ENCODE measurements at regions not wholly inside any gene's neighbourhood (a gene's known extent, or its start where the extent isn't known, plus 50 kb on each side); places are given as distances from the start of the nearest gene placed in this dataset.

DNA sequence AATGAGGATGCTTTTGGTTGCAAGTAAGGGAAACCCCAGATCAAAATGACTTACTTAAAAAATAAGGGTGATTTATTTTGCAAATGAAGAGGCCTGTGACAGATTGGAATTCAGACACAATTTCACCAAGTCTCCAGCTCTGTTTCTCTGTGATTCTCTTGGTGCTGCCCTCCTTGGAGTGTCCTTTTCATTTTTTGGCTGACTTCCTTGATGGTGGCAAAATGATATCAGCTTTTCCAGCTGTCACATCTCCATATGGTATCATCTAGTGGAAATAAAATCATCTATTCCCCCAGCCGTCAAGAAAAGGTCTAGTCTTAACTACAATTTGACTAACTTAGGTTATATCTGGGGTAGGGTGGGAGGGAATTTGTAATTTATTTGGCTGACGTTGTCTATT, 68.5 kb upstream of the SLC25A26 start:
- no peak for TF ChIP-seq POLR2A (IDR thresholded peaks at IDR 0.05)
- TF ChIP-seq, protein P1, sequence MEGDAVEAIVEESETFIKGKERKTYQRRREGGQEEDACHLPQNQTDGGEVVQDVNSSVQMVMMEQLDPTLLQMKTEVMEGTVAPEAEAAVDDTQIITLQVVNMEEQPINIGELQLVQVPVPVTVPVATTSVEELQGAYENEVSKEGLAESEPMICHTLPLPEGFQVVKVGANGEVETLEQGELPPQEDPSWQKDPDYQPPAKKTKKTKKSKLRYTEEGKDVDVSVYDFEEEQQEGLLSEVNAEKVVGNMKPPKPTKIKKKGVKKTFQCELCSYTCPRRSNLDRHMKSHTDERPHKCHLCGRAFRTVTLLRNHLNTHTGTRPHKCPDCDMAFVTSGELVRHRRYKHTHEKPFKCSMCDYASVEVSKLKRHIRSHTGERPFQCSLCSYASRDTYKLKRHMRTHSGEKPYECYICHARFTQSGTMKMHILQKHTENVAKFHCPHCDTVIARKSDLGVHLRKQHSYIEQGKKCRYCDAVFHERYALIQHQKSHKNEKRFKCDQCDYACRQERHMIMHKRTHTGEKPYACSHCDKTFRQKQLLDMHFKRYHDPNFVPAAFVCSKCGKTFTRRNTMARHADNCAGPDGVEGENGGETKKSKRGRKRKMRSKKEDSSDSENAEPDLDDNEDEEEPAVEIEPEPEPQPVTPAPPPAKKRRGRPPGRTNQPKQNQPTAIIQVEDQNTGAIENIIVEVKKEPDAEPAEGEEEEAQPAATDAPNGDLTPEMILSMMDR (IDR thresholded peaks at IDR 0.05), result no peak

All from heart left ventricle (tissue), 13 donors.